Endothelial cell of umbilical vein (primary cell): ENCODE measurements at regions not wholly inside any gene's neighbourhood (a gene's known extent, or its start where the extent isn't known, plus 50 kb on each side); places are given as distances from the start of the nearest gene placed in this dataset.

ENCODE experiments used
- EZH2 ChIP-seq: IDR thresholded peaks from 2 replicates; pipeline ENCODE4 v1.6.1; 2012; ENCODE audit warnings: borderline replicate concordance, low read depth, mild to moderate bottlenecking, moderate library complexity, low read length, inconsistent platforms; ENCODE audit not compliant: severe bottlenecking
- GATA2 ChIP-seq: IDR thresholded peaks from 2 replicates; pipeline ENCODE4 v1.7.0; 2011; ENCODE audit warnings: low read depth, mild to moderate bottlenecking, moderate library complexity, mixed read lengths, low read length; ENCODE audit not compliant: insufficient read length, insufficient read depth
- JUN ChIP-seq: IDR thresholded peaks from 2 replicates; pipeline ENCODE4 v1.6.1; 2011; ENCODE audit warnings: borderline replicate concordance, low read depth; ENCODE audit not compliant: insufficient read length, insufficient read depth
- POLR2A ChIP-seq: IDR thresholded peaks from 2 replicates; pipeline ENCODE4 v1.6.1; 2012; ENCODE audit warnings: low read depth, mild to moderate bottlenecking, control low read depth, low read length
- POLR2AphosphoS5 ChIP-seq: IDR thresholded peaks from 2 replicates; pipeline ENCODE4 v1.6.1; 2012; ENCODE audit warnings: low read depth, mild to moderate bottlenecking, control low read depth, low read length, moderate library complexity; ENCODE audit not compliant: insufficient read depth
- TF ChIP-seq, protein P1 (sequence below), 2 donors: IDR thresholded peaks; 1 replicate in 1 of 2; 2 replicates in 1 of 2; pipeline ENCODE4 v1.5.1; 2011; ENCODE audit warnings: low read length in 2 of 2, mild to moderate bottlenecking in 2 of 2, moderate library complexity in 2 of 2, control low read depth in 1 of 2, inconsistent platforms in 1 of 2, low read depth in 1 of 2; ENCODE audit not compliant: insufficient read depth in 1 of 2; ENCODE audit errors: extremely low read depth in 1 of 2
- TF ChIP-seq, protein P2 (sequence below): IDR thresholded peaks from 2 replicates; pipeline ENCODE4 v1.6.1; 2011; ENCODE audit not compliant: insufficient read depth, insufficient read length

DNA sequence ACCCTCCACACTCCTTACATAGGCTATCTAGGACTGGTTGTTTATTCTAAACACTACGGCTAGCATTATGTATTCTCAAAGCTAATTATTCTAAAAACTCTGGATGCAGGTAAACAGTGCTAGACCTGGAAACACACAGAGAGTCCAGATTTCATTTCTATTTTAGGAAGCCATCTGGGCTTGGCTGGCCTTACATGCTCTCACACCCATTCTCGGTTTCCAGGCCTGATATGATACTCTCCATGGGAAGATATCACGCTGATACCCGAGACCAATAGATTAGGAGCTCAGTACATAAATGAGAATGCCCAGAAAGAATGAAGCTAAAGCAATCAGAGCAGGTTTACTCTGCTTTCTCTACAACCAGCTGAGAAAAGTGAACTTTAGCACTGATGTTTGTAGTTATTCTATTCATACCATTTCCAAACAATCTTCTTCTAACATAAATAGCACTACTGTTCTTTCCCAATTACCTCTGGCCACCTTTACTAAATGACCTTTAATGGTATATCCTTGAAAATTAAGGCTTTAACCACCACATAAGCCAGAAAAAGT is 973.3 kb downstream of the PCDH18 start:
- no peak for TF ChIP-seq POLR2A
- TF ChIP-seq, protein P1, sequence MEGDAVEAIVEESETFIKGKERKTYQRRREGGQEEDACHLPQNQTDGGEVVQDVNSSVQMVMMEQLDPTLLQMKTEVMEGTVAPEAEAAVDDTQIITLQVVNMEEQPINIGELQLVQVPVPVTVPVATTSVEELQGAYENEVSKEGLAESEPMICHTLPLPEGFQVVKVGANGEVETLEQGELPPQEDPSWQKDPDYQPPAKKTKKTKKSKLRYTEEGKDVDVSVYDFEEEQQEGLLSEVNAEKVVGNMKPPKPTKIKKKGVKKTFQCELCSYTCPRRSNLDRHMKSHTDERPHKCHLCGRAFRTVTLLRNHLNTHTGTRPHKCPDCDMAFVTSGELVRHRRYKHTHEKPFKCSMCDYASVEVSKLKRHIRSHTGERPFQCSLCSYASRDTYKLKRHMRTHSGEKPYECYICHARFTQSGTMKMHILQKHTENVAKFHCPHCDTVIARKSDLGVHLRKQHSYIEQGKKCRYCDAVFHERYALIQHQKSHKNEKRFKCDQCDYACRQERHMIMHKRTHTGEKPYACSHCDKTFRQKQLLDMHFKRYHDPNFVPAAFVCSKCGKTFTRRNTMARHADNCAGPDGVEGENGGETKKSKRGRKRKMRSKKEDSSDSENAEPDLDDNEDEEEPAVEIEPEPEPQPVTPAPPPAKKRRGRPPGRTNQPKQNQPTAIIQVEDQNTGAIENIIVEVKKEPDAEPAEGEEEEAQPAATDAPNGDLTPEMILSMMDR (IDR thresholded peaks at IDR 0.05; ENCODE audit: extremely low read depth in 1 of 2, insufficient read depth in 1 of 2, low read depth in 1 of 2, low read length in 2 of 2): no peak
- TF ChIP-seq POLR2AphosphoS5: no peak
- no peak for TF ChIP-seq EZH2
- no peak for TF ChIP-seq JUN
- no peak for TF ChIP-seq GATA2
- TF ChIP-seq, protein P2, sequence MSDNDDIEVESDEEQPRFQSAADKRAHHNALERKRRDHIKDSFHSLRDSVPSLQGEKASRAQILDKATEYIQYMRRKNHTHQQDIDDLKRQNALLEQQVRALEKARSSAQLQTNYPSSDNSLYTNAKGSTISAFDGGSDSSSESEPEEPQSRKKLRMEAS: no peak
